ENCODE measurements at regions not wholly inside any gene's neighbourhood (a gene's known extent, or its start where the extent isn't known, plus 50 kb on each side); places are given as distances from the start of the nearest gene placed in this dataset.

- ChIA-PET SMC1A (ENCODE audit: uncharacterized antibody, unreplicated experiment) (no interaction called here), POLR2A (no interaction called here), CTCF (no interaction called here), RAD21 (ENCODE audit: unreplicated experiment) (no interaction called here)
- Histone ChIP-seq H3K4me2 (ENCODE audit: control insufficient read depth, insufficient read depth) (no peak overlapping the region), H3K27ac (ENCODE audit: control insufficient read depth, insufficient read depth) (no peak overlapping the region), H3K9me3 (replicated peaks; ENCODE audit: control insufficient read depth, insufficient read depth, low read length) (no peaks in the 10 kb centered on the region), H4K20me1 (ENCODE audit: control insufficient read depth, insufficient read depth) (no peaks in the 10 kb centered on the region), H3K79me2 (ENCODE audit: control insufficient read depth, insufficient read depth, low read length) (no peaks in the 10 kb centered on the region), H3K4me1 (ENCODE audit: control insufficient read depth, insufficient read depth, low read length) (no peaks in the 10 kb centered on the region), H3K4me3 (no peak overlapping the region), H3K27me3 (replicated peaks in 1 of 2; ENCODE audit: control insufficient read depth in 2 of 2, insufficient read depth in 2 of 2, low read length in 1 of 2) (no peaks in the 10 kb centered on the region), H3K9ac (ENCODE audit: control insufficient read depth, insufficient read depth, low read length) (no peak overlapping the region), H2AFZ (ENCODE audit: control insufficient read depth, low read depth, low read length) (no peak overlapping the region), H3K36me3 (ENCODE audit: control insufficient read depth in 2 of 2, insufficient read depth in 2 of 2, low read length in 1 of 2) (no peaks in the 10 kb centered on the region)
- in situ Hi-C loops (cut with MboI) = no loop called here
- no peak for ATAC-seq
- no peak for TF ChIP-seq PRDM15 (CRISPR knock-in tag; IDR thresholded peaks at IDR 0.05)
- TF ChIP-seq CREM (IDR thresholded peaks at IDR 0.05; ENCODE audit: low read depth) = no peak
- TF ChIP-seq, protein P1, sequence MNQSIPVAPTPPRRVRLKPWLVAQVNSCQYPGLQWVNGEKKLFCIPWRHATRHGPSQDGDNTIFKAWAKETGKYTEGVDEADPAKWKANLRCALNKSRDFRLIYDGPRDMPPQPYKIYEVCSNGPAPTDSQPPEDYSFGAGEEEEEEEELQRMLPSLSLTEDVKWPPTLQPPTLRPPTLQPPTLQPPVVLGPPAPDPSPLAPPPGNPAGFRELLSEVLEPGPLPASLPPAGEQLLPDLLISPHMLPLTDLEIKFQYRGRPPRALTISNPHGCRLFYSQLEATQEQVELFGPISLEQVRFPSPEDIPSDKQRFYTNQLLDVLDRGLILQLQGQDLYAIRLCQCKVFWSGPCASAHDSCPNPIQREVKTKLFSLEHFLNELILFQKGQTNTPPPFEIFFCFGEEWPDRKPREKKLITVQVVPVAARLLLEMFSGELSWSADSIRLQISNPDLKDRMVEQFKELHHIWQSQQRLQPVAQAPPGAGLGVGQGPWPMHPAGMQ (IDR thresholded peaks at IDR 0.05; ENCODE audit: borderline replicate concordance) = no peak
- no peak for TF ChIP-seq ZBED1 (IDR thresholded peaks at IDR 0.05; ENCODE audit: borderline replicate concordance)
- no peak for TF ChIP-seq NR2F1 (conservative IDR thresholded peaks at IDR 0.05)
- DNase-seq (ENCODE audit: low read depth, low spot score) = no peak
- 0% methylated on average over 2 of the region's 2 CpGs for WGBS (ENCODE audit: insufficient coverage, insufficient replicate concordance, low lambda C conversion rate, missing lambda C conversion rate)
- intact Hi-C loops (cut with micrococcal nuclease; ENCODE audit: unreplicated experiment) = no loop called here
- FAIRE-seq = peak; percentile 35
- no TSS peak for BruUV-seq (replicated peaks)
These were observed 241.0 kb upstream of the SNX7 start for GRCh38 chr1:98420376-98421084.

Measured in GM12878 (cell line).